H1 (cell line): ENCODE measurements at regions not wholly inside any gene's neighbourhood (a gene's known extent, or its start where the extent isn't known, plus 50 kb on each side); places are given as distances from the start of the nearest gene placed in this dataset.

ENCODE experiments used
- CTCF ChIA-PET: fragments of 300-600 bp; sonication (Branson Sonifier 250); formaldehyde crosslinking; loops from one replicate; lab custom pipeline; 2021; ENCODE audit not compliant: partially characterized antibody; lab: Charles Lee
- POLR2A ChIA-PET: fragments of 300-600 bp; sonication (Branson Sonifier 250); formaldehyde crosslinking; loops from one replicate; lab custom pipeline; 2021; ENCODE audit warnings: inconsistent platforms; ENCODE audit not compliant: partially characterized antibody; lab: Charles Lee
- DNase-seq, 2 experiments: peaks; one replicate each; pipeline versions ENCODE4 v3.0.0 to v3.0.0-alpha.2; 2010 to 2022; ENCODE audit warnings: low spot score in 2 of 2, low read depth in 1 of 2, mixed read lengths in 1 of 2
- FAIRE-seq: peaks from 2 replicates; lab custom pipeline; 2011; peaks lifted over from hg19 to GRCh38; lab: Jason Lieb, UNC
- H2AFZ ChIP-seq: 2 replicates; pipeline ENCODE4 v1.8.1; 2012; ENCODE audit warnings: low read length, inconsistent platforms
- H2AK5ac ChIP-seq: 2 replicates; pipeline ENCODE4 v1.6.1; 2013; ENCODE audit warnings: low read depth, low read length
- H2BK120ac ChIP-seq: replicated peaks from 2 replicates; pipeline ENCODE3; 2013; ENCODE audit warnings: low read depth, low read length, inconsistent platforms
- H2BK12ac ChIP-seq: 2 replicates; pipeline ENCODE4 v1.6.1; 2013; ENCODE audit warnings: low read depth, low read length
- H2BK15ac ChIP-seq: 2 replicates; pipeline ENCODE4 v1.6.1; 2013; ENCODE audit warnings: low read length
- H2BK20ac ChIP-seq: 2 replicates; pipeline ENCODE4 v1.6.1; 2013; ENCODE audit warnings: low read length
- H2BK5ac ChIP-seq: 2 replicates; pipeline ENCODE4 v1.6.1; 2013; ENCODE audit warnings: low read depth, low read length
- H3K14ac ChIP-seq: 2 replicates; pipeline ENCODE4 v1.6.1; 2013; ENCODE audit warnings: inconsistent platforms; ENCODE audit not compliant: insufficient read length
- H3K18ac ChIP-seq: 2 replicates; pipeline ENCODE4 v1.6.1; 2013; ENCODE audit warnings: low read length; ENCODE audit errors: extremely low read depth
- H3K23ac ChIP-seq: 2 replicates; pipeline ENCODE4 v1.6.1; 2013; ENCODE audit warnings: inconsistent platforms; ENCODE audit not compliant: insufficient read length
- H3K23me2 ChIP-seq: 2 replicates; pipeline ENCODE4 v1.6.1; 2013; ENCODE audit warnings: low read depth, low read length
- H3K27ac ChIP-seq: 2 replicates; pipeline ENCODE4 v1.6.1; 2011; ENCODE audit warnings: low read depth, low read length, inconsistent platforms
- H3K27me3 ChIP-seq, 4 experiments: replicated peaks in 1 of 4; 1 replicate in 1 of 4; 2 replicates in 3 of 4; pipeline versions ENCODE4 v1.6.1 to v1.8.1; 2011 to 2013; ENCODE audit warnings: low read length in 3 of 4, mild to moderate bottlenecking in 3 of 4, inconsistent platforms in 2 of 4, mixed read lengths in 2 of 4, moderate library complexity in 1 of 4; ENCODE audit not compliant: control insufficient read depth in 3 of 4, insufficient read depth in 3 of 4; ENCODE audit errors: extremely low read depth in 1 of 4
- H3K36me3 ChIP-seq, 4 experiments: 2 replicates each; pipeline versions ENCODE4 v1.6.1 to v1.8.1; 2011 to 2013; ENCODE audit warnings: mild to moderate bottlenecking in 4 of 4, low read length in 3 of 4, moderate library complexity in 2 of 4, control low read depth in 1 of 4, inconsistent platforms in 1 of 4; ENCODE audit not compliant: insufficient read depth in 4 of 4, control insufficient read depth in 2 of 4
- H3K4ac ChIP-seq: replicated peaks from 2 replicates; pipeline ENCODE3; 2013; ENCODE audit warnings: low read length, low read depth, mixed read lengths, inconsistent platforms; ENCODE audit not compliant: insufficient read length
- H3K4me1 ChIP-seq, 4 experiments: replicated peaks in 1 of 4; 1 replicate in 1 of 4; 2 replicates in 3 of 4; pipeline versions ENCODE4 v1.6.1 to v1.8.1; 2011 to 2013; ENCODE audit warnings: low read length in 3 of 4, inconsistent platforms in 2 of 4, mixed read lengths in 1 of 4; ENCODE audit not compliant: insufficient read depth in 4 of 4, control insufficient read depth in 3 of 4
- H3K4me2 ChIP-seq, 2 experiments: 2 replicates each; pipeline versions ENCODE4 v1.6.1 to v1.8.1; 2011 to 2013; ENCODE audit warnings: low read depth in 2 of 2, low read length in 2 of 2, control low read depth in 1 of 2, inconsistent platforms in 1 of 2, mild to moderate bottlenecking in 1 of 2; ENCODE audit not compliant: insufficient read depth in 1 of 2
- H3K4me3 ChIP-seq, 4 experiments: fragments of 200-600, 300-600 bp in 1 of 4; sonication (generic), shearing (Covaris generic), sonication (Bioruptor Twin) in 1 of 4; 2 replicates each; pipeline versions ENCODE4 v1.5.1 to v1.8.1; 2011 to 2016; ENCODE audit warnings: low read length in 4 of 4, low read depth in 3 of 4, control low read depth in 2 of 4, inconsistent platforms in 2 of 4, mild to moderate bottlenecking in 2 of 4, mixed read lengths in 1 of 4, moderate library complexity in 1 of 4; ENCODE audit not compliant: insufficient read depth in 2 of 4; ENCODE audit errors: extremely low read depth in 1 of 4
- H3K56ac ChIP-seq: replicated peaks from 2 replicates; pipeline ENCODE3; 2013; ENCODE audit warnings: low read depth, mild to moderate bottlenecking, mixed read lengths, low read length, inconsistent platforms; ENCODE audit not compliant: insufficient read length
- H3K79me1 ChIP-seq: 2 replicates; pipeline ENCODE4 v1.6.1; 2013; ENCODE audit warnings: low read depth, low read length, control low read depth
- H3K79me2 ChIP-seq, 2 experiments: 2 replicates each; pipeline versions ENCODE4 v1.6.1 to v1.8.1; 2012 to 2013; ENCODE audit warnings: low read length in 2 of 2, mild to moderate bottlenecking in 2 of 2, inconsistent platforms in 1 of 2; ENCODE audit not compliant: insufficient read depth in 2 of 2, control insufficient read depth in 1 of 2
- H3K9ac ChIP-seq, 4 experiments: replicated peaks in 1 of 4; 1 replicate in 1 of 4; 2 replicates in 3 of 4; pipeline versions ENCODE4 v1.6.1 to v1.8.1; 2011 to 2013; ENCODE audit warnings: low read depth in 3 of 4, low read length in 3 of 4, control low read depth in 2 of 4, mild to moderate bottlenecking in 2 of 4, moderate library complexity in 2 of 4, inconsistent platforms in 1 of 4; ENCODE audit errors: extremely low read depth in 1 of 4
- H3K9me3 ChIP-seq, 2 experiments: 2 replicates each; pipeline versions ENCODE4 v1.6.1 to v1.8.1; 2012 to 2013; ENCODE audit warnings: mild to moderate bottlenecking in 2 of 2, moderate library complexity in 2 of 2, control low read depth in 1 of 2, inconsistent platforms in 1 of 2, low read depth in 1 of 2, low read length in 1 of 2, mixed read lengths in 1 of 2; ENCODE audit not compliant: insufficient read depth in 2 of 2
- H4K20me1 ChIP-seq, 2 experiments: replicated peaks in 1 of 2; 2 replicates each; pipeline versions ENCODE3 to v1.8.1; 2011 to 2013; ENCODE audit warnings: inconsistent platforms in 2 of 2, low read length in 2 of 2, mild to moderate bottlenecking in 1 of 2; ENCODE audit not compliant: insufficient read depth in 2 of 2, control insufficient read depth in 1 of 2
- H4K5ac ChIP-seq: 2 replicates; pipeline ENCODE4 v1.6.1; 2013; ENCODE audit warnings: low read length, low read depth, mixed read lengths, inconsistent platforms; ENCODE audit not compliant: insufficient read length
- H4K8ac ChIP-seq: 2 replicates; pipeline ENCODE4 v1.8.0; 2013; ENCODE audit warnings: mild to moderate bottlenecking, moderate library complexity, low read length, inconsistent platforms; ENCODE audit not compliant: insufficient read depth; ENCODE audit errors: extremely low read depth
- H4K91ac ChIP-seq: replicated peaks from 2 replicates; pipeline ENCODE3; 2013; ENCODE audit warnings: low read length, mixed read lengths, inconsistent platforms; ENCODE audit not compliant: insufficient read length
- YY1 ChIP-seq: IDR thresholded peaks from 2 replicates; pipeline ENCODE4 v1.6.1; 2011; ENCODE audit warnings: low read depth, mild to moderate bottlenecking, low read length
- WGBS, 2 experiments: shearing (Covaris generic) in 1 of 2; methylation state at CpG; one replicate each; pipeline versions ENCODE4 v1.1.6 to v1.1.7; 2013 to 2015; ENCODE audit warnings: low lambda C conversion rate in 2 of 2, mixed read lengths in 2 of 2, inconsistent platforms in 1 of 2, low coverage in 1 of 2, missing lambda C conversion rate in 1 of 2; ENCODE audit not compliant: insufficient replicate concordance in 2 of 2, insufficient coverage in 1 of 2, insufficient read length in 1 of 2; ENCODE audit errors: extremely low coverage in 1 of 2, missing lambda C conversion rate in 1 of 2; 5-methylcytosine and 5-hydroxymethylcytosine counted together

GRCh38 chr20:51182571-51182970 lies 159.7 kb upstream of the KCNG1 start:
- Histone ChIP-seq H3K18ac (no peak overlapping the region), H3K14ac (no peak overlapping the region), H3K23me2 (no peaks in the 10 kb centered on the region), H3K4me2 (no peak overlapping the region), H3K4me3 (no peak overlapping the region), H3K79me2 (no peaks in the 10 kb centered on the region), H3K36me3 (no peaks in the 10 kb centered on the region), H3K9ac (no peak overlapping the region), H4K5ac (no peak overlapping the region), H2BK12ac (no peak overlapping the region), H4K20me1 (no peaks in the 10 kb centered on the region), H4K8ac (no peak overlapping the region), H2BK20ac (no peak overlapping the region), H3K23ac (no peak overlapping the region), H2BK120ac (no peak overlapping the region), H2AFZ (no peak overlapping the region), H2AK5ac (no peak overlapping the region), H3K27me3 (no peaks in the 10 kb centered on the region), H3K4ac (no peak overlapping the region), H2BK15ac (no peak overlapping the region), H3K27ac (no peak overlapping the region), H3K9me3 (no peaks in the 10 kb centered on the region), H3K79me1 (no peaks in the 10 kb centered on the region), H2BK5ac (no peak overlapping the region), H4K91ac (no peak overlapping the region), H3K4me1 (no peaks in the 10 kb centered on the region), H3K56ac (no peak overlapping the region)
- DNase-seq (no peak), FAIRE-seq (no peak)
- WGBS, 2 experiments: 89% methylated on average over 6 of the region's 6 CpGs; no CpG with 5 or more reads in 1 of the 2 experiments
- ChIA-PET CTCF (no interaction called here), POLR2A (no interaction called here)
- TF ChIP-seq YY1: no peak
